Pancreas (tissue), 10 donors: ENCODE measurements at regions not wholly inside any gene's neighbourhood (a gene's known extent, or its start where the extent isn't known, plus 50 kb on each side); places are given as distances from the start of the nearest gene placed in this dataset.

Source experiments
- ATAC-seq, 4 donors: fragments of 200-7000 bp; cut with Tn5 transposase; one replicate each; pipeline versions ENCODE4 v1.8.0 to v1.9.1; 2020; ENCODE audit warnings: mild to moderate bottlenecking in 4 of 4, moderate library complexity in 4 of 4
- DNase-seq, 6 donors: peaks; one replicate each; pipeline ENCODE4 v3.0.0-alpha.2; 2020
- FAIRE-seq: peaks from 2 replicates; lab custom pipeline; 2012; peaks lifted over from hg19 to GRCh38; lab: Jason Lieb, UNC
- H3K27ac ChIP-seq, 4 donors: fragments of 200-600 bp; sonication (generic); 1 replicate in 3 of 4; 2 replicates in 1 of 4; pipeline versions ENCODE4 v1.5.0 to v1.8.0; 2020
- H3K27me3 ChIP-seq, 4 donors: fragments of 200-600 bp; one replicate each; pipeline ENCODE4 v1.8.0; 2021
- H3K36me3 ChIP-seq, 3 donors: fragments of 200-600 bp; sonication (generic) in 1 of 3; one replicate each; pipeline versions ENCODE4 v1.5.0 to v1.8.0; 2020 to 2021
- H3K4me1 ChIP-seq, 3 donors: fragments of 200-600 bp; one replicate each; pipeline ENCODE4 v1.8.0; 2021
- H3K4me3 ChIP-seq, 4 donors: fragments of 200-600 bp; sonication (generic) in 2 of 4; one replicate each; pipeline versions ENCODE4 v1.5.0 to v1.8.0; 2020 to 2021
- H3K9me3 ChIP-seq, 4 donors: fragments of 200-600 bp; one replicate each; pipeline ENCODE4 v1.8.0; 2021
- CTCF ChIP-seq, 4 donors: fragments of 200-600 bp; sonication (generic) in 3 of 4; IDR thresholded peaks; one replicate each; pipeline versions ENCODE4 v1.5.0 to v1.8.0; 2021; ENCODE audit warnings: antibody characterized with exemption in 4 of 4
- WGBS, 2 donors: extraction: QIAGEN DNeasy Blood & Tissue Kit; methylation state at CpG; one replicate each; pipeline ENCODE4 v1.1.7; 2013; 5-methylcytosine and 5-hydroxymethylcytosine counted together
- intact Hi-C, 3 donors: fragments of 100-400 bp; cut with DNase I; formaldehyde crosslinking; loops; one replicate each; pipeline versions ENCODE4 v1.11.1 to v1.14.2; 2022
- donor health status: healthy with polysubstance abuse.
- donor health status: DM: no; HTN: no; CAD: no; lungs with moderate emphysema.
- donor health status: DM: no; HTN: no; CAD: no.
- donor health status: control.
- donor health status: control.
- donor health status: Bipolar disorder and iron deficiency.
- donor health status: DM: yes; HTN: yes; CAD: no.
- donor health status: DM: no; HTN: no; CAD: no.
- donor health status: DM: no; HTN: no; CAD: no.
- donor health status: DM: yes; HTN: yes; CAD: no.

- Histone ChIP-seq H3K36me3 (no peaks in the 10 kb centered on the region), H3K4me1 (no peaks in the 10 kb centered on the region), H3K9me3 (no peaks in the 10 kb centered on the region), H3K27ac (no peak overlapping the region), H3K27me3 (no peaks in the 10 kb centered on the region), H3K4me3 (no peak overlapping the region)
- no peak for TF ChIP-seq CTCF (IDR thresholded peaks at IDR 0.05)
- WGBS, 2 donors, result 58 to 63% methylated on average over 1 of the region's 1 CpG
- ATAC-seq, result no peak
- intact Hi-C loops, result no loop called here
- FAIRE-seq, result no peak
- DNase-seq, result no peak
Observed at GRCh38 chr6:153412519-153412918, 281.4 kb upstream of the RGS17 start.

- Histone ChIP-seq H3K4me1 (no peaks in the 10 kb centered on the region), H3K27ac (no peak overlapping the region), H3K4me3 (no peak overlapping the region), H3K36me3 (no peaks in the 10 kb centered on the region), H3K27me3 (no peaks in the 10 kb centered on the region), H3K9me3 (no peaks in the 10 kb centered on the region)
- ATAC-seq, result no peak
- FAIRE-seq, result no peak
- WGBS, 2 donors, result 70 to 79% methylated on average over 3 of the region's 3 CpGs
- no peak for DNase-seq
- intact Hi-C loops, result no loop called here
- TF ChIP-seq CTCF (IDR thresholded peaks at IDR 0.05), result no peak
Observed at GRCh38 chr6:153411070-153411648, 280.1 kb upstream of the RGS17 start.

GRCh38 chr6:153405931-153406330, 274.8 kb upstream of the RGS17 start:
- FAIRE-seq (no peak), DNase-seq (no peak), ATAC-seq (no peak)
- TF ChIP-seq CTCF (IDR thresholded peaks at IDR 0.05), result no peak
- Histone ChIP-seq H3K9me3 (no peaks in the 10 kb centered on the region), H3K27me3 (no peaks in the 10 kb centered on the region), H3K4me1 (no peaks in the 10 kb centered on the region), H3K4me3 (no peak overlapping the region), H3K36me3 (no peaks in the 10 kb centered on the region), H3K27ac (no peak overlapping the region)
- intact Hi-C loops, result no loop called here
- WGBS, 2 donors, result 68 to 83% methylated on average over 4 of the region's 4 CpGs

GRCh38 chr6:153401751-153402150, 270.7 kb upstream of the RGS17 start:
- no peak for TF ChIP-seq CTCF (IDR thresholded peaks at IDR 0.05)
- ATAC-seq, result no peak
- Histone ChIP-seq H3K9me3 (no peaks in the 10 kb centered on the region), H3K36me3 (no peaks in the 10 kb centered on the region), H3K4me1 (no peaks in the 10 kb centered on the region), H3K27ac (no peak overlapping the region), H3K4me3 (no peak overlapping the region), H3K27me3 (no peaks in the 10 kb centered on the region)
- FAIRE-seq, result no peak
- intact Hi-C loops, result no loop called here
- no peak for DNase-seq
- 59 to 65% methylated on average over 2 of the region's 2 CpGs for WGBS, 2 donors

GRCh38 chr6:153392156-153392555, 261.1 kb upstream of the RGS17 start:
- no peak for TF ChIP-seq CTCF (IDR thresholded peaks at IDR 0.05)
- no peak for ATAC-seq
- no peak overlapping the region for H3K27ac ChIP-seq
- no peaks in the 10 kb centered on the region for H3K9me3 ChIP-seq
- no peaks in the 10 kb centered on the region for H3K4me1 ChIP-seq
- 72 to 75% methylated on average over 4 of the region's 4 CpGs for WGBS, 2 donors
- FAIRE-seq, result no peak
- H3K27me3 ChIP-seq, result no peaks in the 10 kb centered on the region
- intact Hi-C loops, result no loop called here
- no peak for DNase-seq
- no peaks in the 10 kb centered on the region for H3K36me3 ChIP-seq
- H3K4me3 ChIP-seq, result no peak overlapping the region
